ENCODE measurements at regions not wholly inside any gene's neighbourhood (a gene's known extent, or its start where the extent isn't known, plus 50 kb on each side); places are given as distances from the start of the nearest gene placed in this dataset.

- no peak for DNase-seq (ENCODE audit: low read depth)
- no peak for TF ChIP-seq CTCF (IDR thresholded peaks at IDR 0.05; ENCODE audit: control insufficient read depth, extremely low read depth, insufficient read depth)
- H3K4me3 ChIP-seq (ENCODE audit: low read depth, low read length): no peak overlapping the region
Measured at GRCh38 chr5:6206501-6206900, 171.8 kb downstream of the MED10 start.

GRCh38 chr5:6202968-6203365 lies 175.4 kb downstream of the MED10 start:
- no peak for DNase-seq (ENCODE audit: low read depth)
- TF ChIP-seq CTCF (IDR thresholded peaks at IDR 0.05; ENCODE audit: control insufficient read depth, extremely low read depth, insufficient read depth): no peak
- no peak overlapping the region for H3K4me3 ChIP-seq (ENCODE audit: low read depth, low read length)

- DNase-seq (ENCODE audit: low read depth): no peak
- 0 out of 2 replicates have a peak, but pooled peaks have one; percentile 8 for TF ChIP-seq CTCF (IDR thresholded peaks at IDR 0.05; ENCODE audit: control insufficient read depth, extremely low read depth, insufficient read depth)
Measured at GRCh38 chr5:6202149-6202967, 176.0 kb downstream of the MED10 start.

GRCh38 chr5:6201631-6202030 lies 176.7 kb downstream of the MED10 start:
- H3K4me3 ChIP-seq (ENCODE audit: low read depth, low read length): no peak overlapping the region
- TF ChIP-seq CTCF (IDR thresholded peaks at IDR 0.05; ENCODE audit: control insufficient read depth, extremely low read depth, insufficient read depth): no peak
- no peak for DNase-seq (ENCODE audit: low read depth)

More at GRCh38 chr5:6202149-6202967, 176.0 kb downstream of the MED10 start:
- H3K4me3 ChIP-seq (ENCODE audit: low read depth, low read length): no peak overlapping the region

GRCh38 chr5:6198531-6198930 lies 179.8 kb downstream of the MED10 start:
- TF ChIP-seq CTCF (IDR thresholded peaks at IDR 0.05; ENCODE audit: control insufficient read depth, extremely low read depth, insufficient read depth): no peak
- H3K4me3 ChIP-seq (ENCODE audit: low read depth, low read length): no peak overlapping the region
- no peak for DNase-seq (ENCODE audit: low read depth)

- no peak for TF ChIP-seq CTCF (IDR thresholded peaks at IDR 0.05; ENCODE audit: control insufficient read depth, extremely low read depth, insufficient read depth)
- H3K4me3 ChIP-seq (ENCODE audit: low read depth, low read length): no peak overlapping the region
- DNase-seq (ENCODE audit: low read depth): no peak
Measured at GRCh38 chr5:6197427-6197826, 180.9 kb downstream of the MED10 start.
